ENCODE measurements at regions not wholly inside any gene's neighbourhood (a gene's known extent, or its start where the extent isn't known, plus 50 kb on each side); places are given as distances from the start of the nearest gene placed in this dataset.

DNA sequence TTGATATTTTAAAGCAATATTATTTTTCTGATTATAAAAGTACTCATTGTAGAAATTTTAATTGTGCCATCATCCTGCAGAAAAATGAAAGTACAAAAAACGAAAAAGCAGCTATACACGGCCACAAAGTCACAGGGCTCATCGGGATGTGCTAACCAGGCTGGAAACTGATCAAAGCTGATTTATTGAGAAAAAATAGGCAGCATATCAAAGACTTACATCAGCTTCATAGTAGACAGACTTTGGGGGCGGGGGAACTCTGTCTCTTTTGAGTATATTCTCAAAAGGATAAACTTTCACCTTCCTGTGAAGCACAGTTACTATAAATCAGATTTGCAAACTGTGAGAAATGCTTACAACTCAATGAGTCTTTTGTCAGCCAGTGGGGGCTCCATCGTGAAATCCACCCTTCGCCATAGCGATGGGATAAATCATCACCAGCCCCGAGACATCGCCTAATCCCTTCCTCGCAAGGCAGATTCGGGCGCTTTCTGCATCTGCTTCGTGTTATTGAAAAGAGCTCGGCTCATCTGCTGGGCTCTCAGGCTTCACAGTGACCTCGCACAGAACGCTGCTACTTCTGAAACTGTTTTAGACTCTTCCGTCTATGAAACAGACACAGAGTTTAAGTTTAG lies 69.2 kb upstream of the ERG start:
- TF ChIP-seq CTCF (IDR thresholded peaks at IDR 0.05): no peak
- H3K27ac ChIP-seq (ENCODE audit: low read depth in 1 of 2, low read length in 2 of 2): no peak overlapping the region
- ATAC-seq (ENCODE audit: poor library complexity) (no peak), DNase-seq (no peak)
- peaks cover 0 to 7% of the 10 kb centered on the region in 2 experiments for H3K27me3 ChIP-seq (ENCODE audit: control insufficient read depth in 1 of 2, insufficient read depth in 2 of 2, low read length in 2 of 2)
- Mint-ChIP-seq H3K4me3 (no peak overlapping the region), H3K27me3 (peaks cover 5% of the 10 kb centered on the region), H3K27ac (no peak overlapping the region), H3K36me3 (ENCODE audit: low read depth) (no peaks in the 10 kb centered on the region), H3K9me3 (no peaks in the 10 kb centered on the region), H3K4me1 (ENCODE audit: low read depth) (no peaks in the 10 kb centered on the region)
- no peaks in the 10 kb centered on the region for H3K4me1 ChIP-seq (ENCODE audit: insufficient read depth, low read length)
- intact Hi-C loops (cut with DNase I, micrococcal nuclease): no loop called here
- no peaks in the 10 kb centered on the region for H3K36me3 ChIP-seq (ENCODE audit: insufficient read depth, low read length)
- no peak overlapping the region for H3K4me3 ChIP-seq (ENCODE audit: low read length)
- H3K9me3 ChIP-seq (ENCODE audit: control insufficient read depth in 1 of 2, insufficient read depth in 1 of 2, low read length in 2 of 2): no peaks in the 10 kb centered on the region
- CTCF ChIA-PET: no interaction called here
- POLR2A ChIA-PET: no interaction called here

- peaks cover 0 to 7% of the 10 kb centered on the region in 2 experiments for H3K27me3 ChIP-seq (ENCODE audit: control insufficient read depth in 1 of 2, insufficient read depth in 2 of 2, low read length in 2 of 2)
- CTCF ChIA-PET: no interaction called here
- POLR2A ChIA-PET: no interaction called here
- no peak overlapping the region for H3K27ac Mint-ChIP-seq
- ATAC-seq (ENCODE audit: poor library complexity): no peak
- H3K4me1 ChIP-seq (ENCODE audit: insufficient read depth, low read length): no peaks in the 10 kb centered on the region
- H3K36me3 Mint-ChIP-seq (ENCODE audit: low read depth): no peaks in the 10 kb centered on the region
- H3K4me3 ChIP-seq (ENCODE audit: low read length): no peak overlapping the region
- no peaks in the 10 kb centered on the region for H3K9me3 Mint-ChIP-seq
- peaks cover 5% of the 10 kb centered on the region for H3K27me3 Mint-ChIP-seq
- H3K4me1 Mint-ChIP-seq (ENCODE audit: low read depth): no peaks in the 10 kb centered on the region
- intact Hi-C loops (cut with DNase I, micrococcal nuclease): no loop called here
- H3K27ac ChIP-seq (ENCODE audit: low read depth in 1 of 2, low read length in 2 of 2): no peak overlapping the region
- H3K36me3 ChIP-seq (ENCODE audit: insufficient read depth, low read length): no peaks in the 10 kb centered on the region
- H3K9me3 ChIP-seq (ENCODE audit: control insufficient read depth in 1 of 2, insufficient read depth in 1 of 2, low read length in 2 of 2): no peaks in the 10 kb centered on the region
- no peak for TF ChIP-seq CTCF (IDR thresholded peaks at IDR 0.05)
- no peak overlapping the region for H3K4me3 Mint-ChIP-seq
- no peak for DNase-seq
Observed at GRCh38 chr21:38567970-38568360, 69.7 kb upstream of the ERG start.

- Mint-ChIP-seq H3K9me3 (no peaks in the 10 kb centered on the region), H3K27ac (no peak overlapping the region), H3K4me3 (no peak overlapping the region), H3K27me3 (peaks cover 5% of the 10 kb centered on the region), H3K4me1 (ENCODE audit: low read depth) (no peaks in the 10 kb centered on the region), H3K36me3 (ENCODE audit: low read depth) (no peaks in the 10 kb centered on the region)
- no peak for ATAC-seq (ENCODE audit: poor library complexity)
- H3K27me3 ChIP-seq (ENCODE audit: control insufficient read depth in 1 of 2, insufficient read depth in 2 of 2, low read length in 2 of 2): peaks cover 0 to 7% of the 10 kb centered on the region in 2 experiments
- H3K9me3 ChIP-seq (ENCODE audit: control insufficient read depth in 1 of 2, insufficient read depth in 1 of 2, low read length in 2 of 2): no peaks in the 10 kb centered on the region
- no peak for DNase-seq
- no peaks in the 10 kb centered on the region for H3K36me3 ChIP-seq (ENCODE audit: insufficient read depth, low read length)
- no peak overlapping the region for H3K4me3 ChIP-seq (ENCODE audit: low read length)
- H3K27ac ChIP-seq (ENCODE audit: low read depth in 1 of 2, low read length in 2 of 2): no peak overlapping the region
- ChIA-PET CTCF (no interaction called here), POLR2A (no interaction called here)
- H3K4me1 ChIP-seq (ENCODE audit: insufficient read depth, low read length): no peaks in the 10 kb centered on the region
- intact Hi-C loops (cut with DNase I, micrococcal nuclease): no loop called here
- no peak for TF ChIP-seq CTCF (IDR thresholded peaks at IDR 0.05)
Observed at GRCh38 chr21:38569733-38570132, 71.5 kb upstream of the ERG start.

Measured in CD4-positive, alpha-beta T cell (primary cell).